Activated CD8-positive, alpha-beta memory T cell treated with anti-CD3 and anti-CD28 coated beads for 48 hours (primary cell): ENCODE measurements at regions not wholly inside any gene's neighbourhood (a gene's known extent, or its start where the extent isn't known, plus 50 kb on each side); places are given as distances from the start of the nearest gene placed in this dataset.
"Not testable (repeated sequence)": the region's sequence is repeated elsewhere in the genome, so short reads cannot be mapped to it uniquely, and the experiment has no call there.

ENCODE experiments used
- DNase-seq, 3 experiments: peaks; one replicate each; pipeline ENCODE4 v3.0.0-alpha.2; 2020; ENCODE audit warnings: low read depth in 2 of 3, low spot score in 2 of 3

DNA sequence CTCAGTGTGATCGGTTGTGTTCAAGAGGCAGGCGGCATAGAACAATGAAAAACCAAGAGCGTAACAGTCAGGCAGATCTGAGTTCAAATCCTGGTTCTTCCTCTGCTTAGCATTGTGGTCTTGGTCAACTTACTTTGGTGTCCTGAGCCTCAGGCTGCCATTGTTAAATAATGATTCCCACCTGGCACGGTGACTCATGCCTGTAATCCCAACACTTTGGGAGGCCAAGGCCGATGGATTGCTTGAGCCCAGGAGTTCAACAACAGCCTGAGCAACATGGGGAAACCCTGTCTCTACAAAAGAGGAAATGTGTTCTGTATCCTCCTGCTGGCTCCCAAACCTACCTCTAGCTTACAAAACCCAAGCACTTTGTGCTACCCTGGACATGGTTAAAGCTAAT lies 129.0 kb upstream of the STX18 start:
- no peak for DNase-seq

DNA sequence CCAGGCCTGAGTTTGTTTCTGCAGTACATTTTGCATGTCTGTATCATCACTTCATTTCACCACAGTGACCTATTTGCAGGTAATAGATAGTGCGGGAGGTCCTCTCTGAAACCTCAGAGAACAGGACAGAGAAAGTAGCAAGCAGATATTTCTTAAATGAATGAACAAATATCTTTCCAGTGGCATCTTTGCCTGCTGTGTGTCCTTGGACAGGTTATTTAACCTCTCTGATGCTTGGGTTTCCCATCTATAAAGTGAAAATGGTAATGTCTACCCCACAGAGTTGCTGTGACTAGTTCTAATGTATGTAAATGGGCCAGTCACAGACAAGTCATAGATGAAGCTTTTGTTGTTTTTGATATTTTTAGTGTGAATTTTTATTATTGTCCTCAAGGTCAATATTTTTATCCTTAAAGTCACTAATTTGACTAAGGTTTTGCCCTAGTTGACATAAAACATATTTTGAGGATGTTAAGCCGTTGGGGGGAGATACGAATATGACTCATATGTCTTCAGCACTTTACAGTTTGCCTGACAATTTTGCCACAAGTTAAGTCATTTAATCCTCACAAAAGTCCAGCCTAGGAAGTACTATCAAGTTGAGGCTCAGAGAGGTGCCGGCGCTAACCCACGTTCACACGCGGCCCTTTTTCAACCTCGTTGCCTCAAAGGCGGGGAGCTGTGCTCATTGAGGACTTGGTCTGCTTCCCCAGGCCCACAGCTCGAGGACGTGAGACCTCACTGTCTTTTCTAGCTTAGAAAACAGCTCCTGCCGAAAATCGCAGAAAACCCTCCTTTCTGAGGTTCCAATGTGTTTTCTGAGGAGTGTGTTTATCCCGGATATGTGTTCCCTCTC lies 126.7 kb upstream of the STX18 start:
- DNase-seq: no peak

DNA sequence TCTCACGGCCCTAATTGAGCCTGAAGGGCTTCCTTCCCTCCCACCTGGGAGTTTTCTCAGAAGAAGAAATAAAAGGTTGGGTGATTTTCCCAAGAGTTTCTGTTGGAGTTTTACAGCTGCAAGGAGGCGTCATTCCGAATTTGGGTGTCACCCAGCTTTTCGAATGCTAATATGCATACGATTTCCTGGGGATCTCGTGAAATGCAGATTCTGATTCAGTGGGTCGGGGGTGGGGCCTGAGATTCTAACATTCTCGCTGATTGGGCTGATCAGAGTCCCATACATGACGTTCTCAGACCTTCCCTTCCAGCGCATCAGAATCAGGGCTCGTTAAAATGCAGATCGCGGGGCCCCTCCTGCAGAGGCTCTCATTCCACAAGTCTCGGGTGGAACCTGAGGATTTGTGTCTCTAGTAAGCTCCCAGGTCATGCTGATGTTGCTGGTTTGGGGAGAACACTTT lies 125.8 kb upstream of the STX18 start:
- DNase-seq: no peak

DNA sequence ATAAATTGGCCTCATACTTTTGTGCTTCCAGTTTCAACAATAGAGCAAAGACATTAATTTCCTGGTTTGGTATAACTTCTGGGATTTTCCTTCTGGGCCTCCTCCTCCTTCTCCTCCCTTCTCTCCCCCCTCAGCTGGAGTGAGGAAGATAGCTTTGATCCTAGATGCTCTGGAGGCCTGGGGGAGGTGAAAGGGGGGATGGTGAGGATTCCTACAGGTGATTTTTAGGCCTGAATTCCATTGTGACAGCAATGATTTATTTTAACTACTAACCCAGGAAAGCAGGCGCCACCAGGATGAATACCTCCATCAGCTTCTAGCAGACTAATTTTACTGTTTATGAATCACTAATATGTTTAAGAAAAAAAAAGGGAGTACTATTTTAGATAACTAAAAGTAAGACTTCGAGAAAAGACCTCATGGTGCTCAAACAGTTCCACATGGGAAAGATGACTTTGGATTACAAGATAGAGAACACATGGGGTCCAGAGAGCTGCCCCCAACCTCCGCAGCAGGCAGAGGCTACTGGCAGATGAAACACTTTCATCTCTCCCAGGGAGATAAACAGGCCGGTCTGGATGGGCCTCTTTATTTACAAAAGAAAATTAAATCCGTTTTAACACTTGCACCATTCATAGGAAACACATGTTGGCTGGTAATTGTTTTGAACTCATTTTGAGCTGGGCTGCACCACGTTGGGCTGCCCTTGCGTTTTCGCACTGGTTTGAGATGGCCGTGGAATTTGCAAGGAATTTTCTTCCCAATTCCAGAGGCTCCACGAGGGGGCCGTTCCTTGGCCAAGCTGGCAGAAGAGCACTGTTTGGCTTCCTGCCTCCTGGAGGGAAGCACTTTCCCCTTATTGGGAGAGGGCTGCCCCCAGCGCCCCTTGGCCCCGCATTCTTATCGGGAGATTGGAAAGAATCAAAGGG lies 125.1 kb upstream of the STX18 start:
- DNase-seq: no peak

DNA sequence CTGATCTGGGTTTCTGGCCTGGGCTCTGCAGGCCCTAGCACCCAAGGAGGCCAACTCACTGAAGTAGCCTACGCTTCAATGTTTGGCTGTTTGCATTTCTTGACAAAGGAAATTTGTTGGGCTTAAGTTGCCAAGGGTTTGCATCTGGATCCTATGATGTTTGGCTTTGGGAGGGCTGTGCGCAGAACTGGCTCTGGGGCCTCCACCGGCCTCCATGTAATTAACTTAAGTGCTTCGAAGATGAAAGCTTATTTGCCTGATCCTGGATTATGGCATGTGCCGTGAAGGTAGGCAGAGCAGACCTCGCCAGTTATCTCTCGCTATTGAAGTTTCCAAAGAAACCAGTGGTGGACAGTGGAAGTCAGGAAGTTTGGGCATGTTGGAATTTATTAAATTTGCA lies 124.3 kb upstream of the STX18 start:
- DNase-seq: no peak

DNA sequence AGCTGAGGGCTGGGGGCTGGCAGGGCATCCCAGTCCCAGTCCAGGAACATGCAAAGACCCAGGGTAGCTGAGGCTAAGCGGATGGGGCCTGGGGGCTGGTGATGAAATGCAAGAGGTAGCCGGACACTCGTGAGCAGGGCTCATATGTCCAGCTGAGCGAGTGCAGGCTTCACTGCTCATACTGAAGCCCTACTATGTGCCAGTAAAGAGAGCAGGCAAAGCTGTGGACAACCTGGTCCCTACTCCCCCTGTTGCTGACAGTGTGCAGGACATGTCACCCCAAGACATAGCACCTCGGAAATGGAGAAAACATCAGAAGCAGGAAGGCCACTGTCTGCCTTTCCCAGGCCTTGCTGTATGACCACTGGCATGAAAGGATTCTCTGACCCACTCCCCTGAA lies 122.4 kb upstream of the STX18 start:
- DNase-seq: no peak

DNA sequence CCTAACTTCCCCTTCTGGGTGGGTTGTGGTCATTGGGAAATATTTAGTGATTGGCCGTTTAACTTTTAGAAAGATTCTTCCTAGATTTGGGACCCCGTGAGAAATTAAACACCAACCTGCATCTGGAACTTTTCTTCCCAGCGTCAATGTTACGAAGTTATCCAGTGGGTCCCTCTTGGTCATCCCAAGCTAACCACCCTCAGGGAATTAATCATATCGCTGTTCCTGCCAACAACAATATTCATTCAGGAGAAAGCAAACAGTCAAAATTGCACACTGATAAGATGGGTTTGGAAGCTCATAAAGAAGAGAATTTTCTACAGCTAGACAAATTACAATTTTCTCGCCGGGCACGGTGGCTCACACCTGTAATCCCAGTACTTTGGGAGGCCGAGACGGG lies 121.2 kb upstream of the STX18 start:
- no peak for DNase-seq

DNA sequence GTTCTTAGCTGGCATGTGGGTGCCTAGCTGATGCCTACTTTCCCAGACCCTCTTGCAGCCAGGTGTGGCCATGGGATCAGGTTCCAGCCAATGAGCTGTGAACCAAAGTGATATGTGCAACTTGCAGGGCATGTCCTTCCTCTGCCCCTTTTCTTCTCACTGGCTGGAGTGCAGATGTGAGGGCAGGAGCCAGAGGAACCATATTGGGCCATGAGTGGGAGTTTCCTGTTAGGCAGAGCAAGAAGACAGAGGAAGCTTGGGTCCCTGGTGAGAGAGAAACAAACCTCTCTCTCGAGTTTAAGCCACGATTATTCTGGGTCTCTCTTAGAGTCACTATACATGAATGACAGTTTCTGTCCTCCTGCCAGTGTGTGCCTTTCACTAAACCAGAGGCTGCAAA lies 120.4 kb upstream of the STX18 start:
- no peak for DNase-seq

DNA sequence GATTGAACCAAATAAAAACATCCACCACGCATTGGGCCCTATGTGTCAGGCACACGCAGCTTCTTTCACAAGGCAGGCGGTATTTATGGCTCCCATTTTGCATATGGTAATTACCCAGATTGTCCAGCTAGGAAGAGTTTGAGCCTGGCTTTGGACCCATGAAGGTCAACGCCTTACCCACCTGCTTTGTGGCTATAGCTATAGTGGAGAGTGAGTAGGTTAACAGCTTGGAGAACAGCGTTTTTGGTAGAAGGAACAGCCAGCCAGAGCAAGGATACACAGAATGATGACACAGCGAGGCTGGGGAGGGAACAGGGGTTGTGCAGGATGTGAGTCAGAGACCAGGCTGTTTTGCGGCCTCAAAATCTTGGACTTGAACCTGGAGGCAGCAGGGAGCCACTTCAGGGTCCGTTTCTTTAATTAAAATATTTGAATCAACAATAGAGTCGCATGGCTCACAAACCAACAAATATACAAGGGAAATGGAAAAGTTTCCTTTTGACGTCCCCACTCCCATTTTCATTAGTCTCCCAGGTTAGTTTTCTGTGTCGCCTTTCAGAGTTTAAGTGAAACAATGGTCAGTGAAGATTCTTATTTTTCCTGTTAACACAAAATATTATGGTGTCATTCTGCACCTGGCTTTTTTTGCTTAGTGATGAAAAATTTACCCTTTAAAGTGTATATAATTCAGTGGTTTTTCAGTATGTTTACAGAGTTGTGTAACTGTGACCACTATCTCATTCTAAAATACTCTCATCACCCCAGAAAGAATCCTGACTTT lies 118.2 kb upstream of the STX18 start:
- DNase-seq: no peak

DNA sequence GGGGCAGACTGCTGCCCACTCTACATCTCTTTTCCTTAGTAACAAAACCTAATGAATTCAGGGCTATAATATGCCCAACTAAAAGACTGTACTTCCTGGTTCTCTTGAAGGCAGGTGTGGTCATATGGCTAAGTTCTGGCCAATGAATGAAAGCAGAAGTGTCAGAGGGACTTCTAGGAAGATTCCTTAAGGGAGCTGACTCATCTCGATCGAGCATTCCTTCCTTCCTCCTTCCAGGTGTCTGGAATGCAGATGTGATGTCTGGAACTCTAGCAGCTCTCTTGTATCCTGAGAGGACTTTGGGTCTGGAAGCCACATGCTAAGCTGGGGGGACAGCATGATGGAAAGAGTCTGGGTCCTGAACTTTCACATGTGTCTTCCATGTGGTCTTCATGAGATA lies 116.2 kb upstream of the STX18 start:
- no peak for DNase-seq

DNA sequence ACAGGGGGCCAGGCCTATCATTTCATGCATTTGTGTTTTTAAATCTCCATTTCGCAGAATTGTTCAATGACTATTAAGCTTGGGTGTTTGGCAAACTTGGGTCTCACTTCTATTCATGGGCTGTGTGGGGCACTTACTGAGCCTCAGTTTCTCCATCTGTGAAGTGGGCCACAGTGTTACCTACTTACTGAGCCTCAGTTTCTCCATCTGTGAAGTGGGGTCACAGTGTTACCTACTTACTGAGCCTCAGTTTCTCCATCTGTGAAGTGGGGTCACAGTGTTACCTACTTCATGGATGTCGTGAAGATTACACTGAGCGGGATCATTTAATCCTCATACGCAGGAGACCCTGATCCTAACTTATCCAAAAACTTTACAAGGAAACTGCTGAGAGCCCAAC lies 115.1 kb upstream of the STX18 start:
- DNase-seq: no peak

DNA sequence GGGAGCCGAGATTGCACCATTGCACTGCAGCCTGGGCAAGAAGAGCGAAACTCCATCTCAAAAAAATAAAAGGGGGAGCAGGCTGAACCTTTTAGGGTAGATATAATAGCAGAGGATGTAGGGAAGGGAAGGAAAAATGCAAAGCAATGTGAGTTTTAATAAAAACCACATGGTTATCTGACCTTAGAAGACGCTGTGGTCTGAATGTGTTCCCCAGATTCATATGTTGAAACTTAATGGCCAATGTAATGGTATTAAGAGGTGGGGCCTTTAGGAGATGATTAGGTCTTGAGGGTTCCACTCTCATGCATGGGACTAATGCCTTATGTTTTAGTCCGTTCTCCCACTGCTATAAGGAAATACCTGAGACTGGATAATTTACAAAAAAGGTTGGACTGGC lies 114.1 kb upstream of the STX18 start:
- DNase-seq: no peak

DNA sequence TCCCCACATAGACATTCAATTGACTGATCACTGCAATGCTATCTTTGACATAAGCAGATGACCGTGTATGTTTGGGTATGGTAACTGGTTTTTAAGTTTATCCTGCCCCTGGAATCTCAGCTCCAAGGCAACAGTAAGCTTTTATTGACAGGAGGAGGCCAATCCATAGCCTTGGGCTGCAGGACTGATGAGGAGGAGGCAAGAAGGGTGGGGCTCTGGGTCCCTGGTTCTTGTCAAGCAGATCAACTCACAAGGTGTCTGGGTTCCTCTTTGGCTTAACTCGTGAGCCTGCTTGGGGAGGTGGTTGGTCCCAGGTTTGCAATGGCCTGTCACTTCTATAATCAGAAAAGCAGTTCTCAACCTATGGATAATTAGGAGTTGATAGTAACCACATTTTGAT lies 113.2 kb upstream of the STX18 start:
- no peak for DNase-seq

DNA sequence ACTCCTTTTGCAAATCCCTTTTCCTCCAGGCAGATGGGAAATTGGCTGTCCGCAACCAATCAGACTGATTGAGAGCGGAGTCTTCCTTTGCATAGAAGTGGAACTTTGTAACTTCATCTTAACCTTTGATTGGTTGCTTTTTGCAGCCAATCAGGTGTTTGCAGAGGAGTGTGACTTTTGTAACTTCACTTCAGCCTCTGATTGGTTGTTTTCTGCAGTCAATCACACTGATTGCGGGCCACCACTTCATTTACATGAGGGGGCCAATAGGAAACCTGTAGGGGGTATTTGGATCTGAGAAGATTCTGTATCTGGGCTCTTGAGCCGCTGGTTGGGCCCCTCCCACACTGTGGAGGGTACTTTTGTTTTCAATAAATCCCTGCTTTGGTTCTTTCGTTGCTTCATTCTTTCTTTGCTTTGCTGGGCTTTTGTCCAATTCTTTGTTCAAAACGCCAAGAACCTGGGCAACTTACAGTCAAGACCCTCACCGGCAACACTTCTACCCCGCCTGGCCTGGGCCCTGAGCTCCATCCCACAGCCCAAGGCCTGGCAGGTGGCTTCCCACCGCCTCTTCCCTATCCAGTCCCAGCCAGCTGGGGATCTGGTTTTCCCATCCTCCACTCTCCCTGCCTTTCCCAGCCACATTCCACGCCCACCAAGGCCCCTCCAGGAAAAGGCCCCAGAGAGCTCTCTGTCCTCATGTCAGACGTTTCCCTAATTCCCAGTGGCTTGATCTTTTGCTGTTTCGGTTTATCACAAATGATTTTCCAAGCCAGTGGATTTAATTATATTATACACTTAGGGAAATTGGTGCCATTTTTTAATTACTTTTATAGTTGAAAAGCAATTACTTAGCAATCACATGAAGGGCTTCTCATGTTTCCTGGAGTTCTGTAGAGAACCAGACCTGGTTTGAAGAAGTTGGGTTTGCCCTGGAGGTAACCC lies 110.2 kb upstream of the STX18 start:
- no peak for DNase-seq

DNA sequence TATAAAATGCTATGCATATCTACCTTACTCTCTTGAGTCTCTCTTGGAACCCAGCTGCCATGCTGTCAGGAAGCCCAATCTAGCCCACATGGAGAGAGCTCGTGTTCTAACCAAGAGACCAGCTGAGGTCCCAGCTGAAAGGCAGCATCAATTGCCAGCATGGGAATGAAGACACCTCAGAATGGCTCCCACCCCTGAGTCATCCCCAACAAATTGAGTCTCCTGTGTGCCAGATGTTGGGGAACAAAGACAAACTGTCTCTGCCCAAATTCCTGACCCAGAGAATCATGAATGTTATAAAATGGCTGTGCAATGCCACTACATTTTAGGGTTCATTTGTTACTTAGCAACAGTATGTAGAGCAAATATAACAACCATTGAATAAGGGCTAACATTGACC lies 105.2 kb upstream of the STX18 start:
- DNase-seq: no peak

DNA sequence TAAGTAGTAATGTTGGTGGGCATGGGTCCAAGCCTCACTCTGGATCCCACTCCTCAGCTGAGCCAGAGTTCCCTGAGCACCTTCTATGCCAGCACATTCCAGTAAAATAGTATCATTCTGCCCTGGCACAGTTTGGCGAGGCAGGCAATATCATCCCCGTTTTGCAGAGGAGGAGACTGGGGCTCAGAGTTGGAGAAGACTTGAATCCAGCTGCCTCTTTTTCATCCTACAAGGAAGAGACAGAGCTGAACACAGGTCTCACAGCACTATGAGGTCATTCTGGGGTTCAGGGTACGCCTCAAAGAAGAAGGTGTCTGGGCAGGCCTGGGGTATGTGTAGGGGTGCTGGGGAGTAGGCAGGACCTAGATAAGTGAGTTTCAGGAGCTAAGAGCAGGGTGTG lies 103.9 kb upstream of the STX18 start:
- DNase-seq: no peak

DNA sequence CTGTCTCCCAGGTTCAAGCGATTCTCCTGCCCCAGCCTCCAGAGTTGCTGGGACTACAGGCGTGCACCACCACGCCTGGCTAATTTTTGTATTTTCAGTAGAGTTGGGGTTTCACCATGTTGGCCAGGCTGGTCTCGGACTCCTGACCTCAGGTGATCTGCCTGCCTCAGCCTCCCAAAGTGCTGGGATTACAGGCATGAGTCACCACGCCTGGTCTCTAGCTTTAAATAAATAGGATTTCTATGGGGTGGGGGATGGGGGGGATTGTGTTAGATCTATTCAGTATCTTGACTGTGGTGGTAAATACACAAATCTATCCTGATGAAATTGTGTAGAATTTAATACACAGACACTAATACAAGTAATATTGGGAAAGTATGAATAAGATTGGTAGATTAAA lies 102.4 kb upstream of the STX18 start:
- not testable (repeated sequence) for DNase-seq

DNA sequence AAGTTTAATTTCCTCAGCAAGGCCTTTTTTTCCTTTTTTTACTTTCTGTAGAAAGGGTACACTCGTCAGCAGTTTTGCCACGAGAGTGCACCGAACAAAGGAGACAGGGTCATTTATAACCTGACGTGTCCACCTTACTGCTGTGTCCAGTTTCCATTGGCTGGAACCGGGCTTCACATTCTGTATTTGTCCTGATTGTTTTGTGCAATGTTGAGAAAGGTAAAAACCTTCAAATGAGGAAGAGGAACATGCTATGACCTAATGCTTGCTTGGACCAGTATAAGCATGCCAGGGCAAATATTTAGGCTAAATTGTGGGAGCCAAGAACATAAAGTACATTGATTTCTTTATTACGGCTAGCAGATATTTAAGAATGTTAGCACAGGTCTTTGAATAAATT lies 101.9 kb upstream of the STX18 start:
- not testable (repeated sequence) for DNase-seq

DNA sequence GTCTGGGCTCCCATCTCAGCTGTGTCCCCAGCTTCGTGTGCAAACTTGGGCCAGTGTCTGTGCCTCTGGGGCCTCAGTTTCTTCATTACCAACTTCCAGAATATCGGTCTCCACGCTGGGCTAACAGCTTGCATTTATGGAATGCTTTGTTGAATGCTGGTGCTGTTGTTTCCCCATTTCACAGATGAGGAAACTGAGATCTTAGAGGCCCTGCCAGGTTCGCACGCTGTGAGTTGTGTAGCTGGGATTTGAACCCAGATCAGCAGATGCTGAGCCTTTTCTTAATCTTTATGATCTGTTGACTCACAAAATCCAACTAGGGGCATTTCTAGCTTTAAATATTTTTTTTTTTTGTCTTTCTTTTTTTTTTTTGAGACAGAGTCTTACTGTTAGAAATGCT lies 101.5 kb upstream of the STX18 start:
- no peak for DNase-seq

DNA sequence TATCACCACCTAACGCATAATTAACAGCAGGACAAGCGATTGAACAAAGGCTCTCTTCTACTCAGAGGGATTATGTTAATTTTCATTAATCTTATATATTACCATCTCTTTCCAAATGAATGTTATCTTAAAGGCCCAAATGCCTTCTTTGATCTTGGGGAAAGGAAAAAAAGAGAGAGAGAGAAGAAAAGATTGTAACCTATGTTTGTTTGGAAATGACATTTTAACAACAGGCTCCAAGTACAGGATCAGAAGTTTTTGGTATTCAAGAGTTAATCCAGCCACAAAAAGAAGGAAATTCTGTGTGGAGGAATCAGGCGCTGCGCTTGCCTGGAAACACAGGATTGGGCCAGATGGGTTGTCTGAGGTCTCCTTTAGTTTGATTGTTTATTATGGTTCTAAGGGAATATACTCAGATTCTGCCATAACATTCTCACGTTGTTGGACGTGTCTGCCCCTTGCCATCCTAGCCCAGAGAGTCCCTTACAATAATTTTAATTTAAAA lies 100.7 kb upstream of the STX18 start:
- no peak for DNase-seq
